GM06990 (cell line): ENCODE measurements at regions not wholly inside any gene's neighbourhood (a gene's known extent, or its start where the extent isn't known, plus 50 kb on each side); places are given as distances from the start of the nearest gene placed in this dataset.

ENCODE experiments used
- DNase-seq: peaks from one replicate; pipeline ENCODE4 v3.0.0-alpha.2; 2011; ENCODE audit not compliant: insufficient read length; ENCODE audit errors: extremely low read depth
- H3K27me3 ChIP-seq: replicated peaks from 2 replicates; pipeline ENCODE4 v1.6.0; 2011; ENCODE audit warnings: low read length; ENCODE audit not compliant: control insufficient read depth, insufficient read depth
- H3K36me3 ChIP-seq: 2 replicates; pipeline ENCODE4 v1.5.1; 2011; ENCODE audit warnings: low read length; ENCODE audit not compliant: control insufficient read depth, insufficient read depth
- H3K4me3 ChIP-seq: replicated peaks from 2 replicates; pipeline ENCODE4 v1.5.1; 2011; ENCODE audit warnings: low read depth, mild to moderate bottlenecking, control low read depth, low read length
- CTCF ChIP-seq: IDR thresholded peaks from 2 replicates; pipeline ENCODE4 v1.5.1; 2011; ENCODE audit warnings: low read length, control low read depth, mild to moderate bottlenecking, inconsistent platforms; ENCODE audit not compliant: insufficient read depth, poor library complexity, severe bottlenecking

GRCh38 chr3:159721324-159721723 lies 267.3 kb upstream of the IL12A start:
- no peak for TF ChIP-seq CTCF
- Histone ChIP-seq H3K27me3 (no peaks in the 10 kb centered on the region), H3K4me3 (no peak overlapping the region), H3K36me3 (no peaks in the 10 kb centered on the region)
- DNase-seq: no peak

GRCh38 chr3:159723295-159723694 lies 265.3 kb upstream of the IL12A start:
- no peak for TF ChIP-seq CTCF
- H3K4me3 ChIP-seq: no peak overlapping the region
- H3K27me3 ChIP-seq: no peaks in the 10 kb centered on the region
- H3K36me3 ChIP-seq: no peaks in the 10 kb centered on the region
- DNase-seq: no peak

GRCh38 chr3:159724627-159725026 lies 264.0 kb upstream of the IL12A start:
- no peak for DNase-seq

GRCh38 chr3:159726231-159726964 lies 262.2 kb upstream of the IL12A start:
- no peak for TF ChIP-seq CTCF
- no peaks in the 10 kb centered on the region for H3K27me3 ChIP-seq
- DNase-seq: no peak
- H3K36me3 ChIP-seq: no peaks in the 10 kb centered on the region
- H3K4me3 ChIP-seq: no peak overlapping the region

More at GRCh38 chr3:159724627-159725026, 264.0 kb upstream of the IL12A start:
- no peak overlapping the region for H3K4me3 ChIP-seq
- no peaks in the 10 kb centered on the region for H3K36me3 ChIP-seq
- no peak for TF ChIP-seq CTCF
- no peaks in the 10 kb centered on the region for H3K27me3 ChIP-seq

GRCh38 chr3:159727506-159727905 lies 261.1 kb upstream of the IL12A start:
- DNase-seq: no peak
- Histone ChIP-seq H3K4me3 (no peak overlapping the region), H3K36me3 (no peaks in the 10 kb centered on the region), H3K27me3 (no peaks in the 10 kb centered on the region)
- no peak for TF ChIP-seq CTCF
